WTC11 (cell line): ENCODE measurements at regions not wholly inside any gene's neighbourhood (a gene's known extent, or its start where the extent isn't known, plus 50 kb on each side); places are given as distances from the start of the nearest gene placed in this dataset.
A peak's percentile ranks its signal among the peaks of the same experiment; 100 is the strongest.

ENCODE experiments used
- CREB1 ChIP-seq: sonication (generic); formaldehyde crosslinking; IDR thresholded peaks from 2 replicates; pipeline ENCODE4 v1.8.0; 2023; ENCODE audit warnings: mild to moderate bottlenecking, missing genetic modification reagents
- FOXP4 ChIP-seq: sonication (generic); formaldehyde crosslinking; IDR thresholded peaks from 2 replicates; pipeline ENCODE4 v1.8.0; 2022; ENCODE audit warnings: mild to moderate bottlenecking, missing genetic modification reagents
- IRF1 ChIP-seq: sonication (generic); formaldehyde crosslinking; IDR thresholded peaks from 2 replicates; pipeline ENCODE4 v1.8.0; 2023; ENCODE audit warnings: missing genetic modification reagents
- JUN ChIP-seq: sonication (generic); formaldehyde crosslinking; IDR thresholded peaks from 2 replicates; pipeline ENCODE4 v1.8.0; 2023; ENCODE audit warnings: mild to moderate bottlenecking, missing genetic modification reagents
- KAT7 ChIP-seq: sonication (generic); formaldehyde crosslinking; IDR thresholded peaks from 2 replicates; pipeline ENCODE4 v1.8.1; 2023; ENCODE audit warnings: missing genetic modification reagents, mild to moderate bottlenecking, borderline replicate concordance
- MXD4 ChIP-seq: fragments of 250-450 bp; sonication (Bioruptor Pico); IDR thresholded peaks from 2 replicates; pipeline ENCODE4 v1.8.0; 2021; ENCODE audit warnings: mild to moderate bottlenecking, moderate library complexity, borderline replicate concordance
- OVOL2 ChIP-seq: fragments of 250-450 bp; sonication (Bioruptor Pico); IDR thresholded peaks from 2 replicates; pipeline ENCODE4 v1.9.0; 2021; ENCODE audit warnings: mild to moderate bottlenecking, borderline replicate concordance
- SMAD3 ChIP-seq: sonication (generic); formaldehyde crosslinking; IDR thresholded peaks from 2 replicates; pipeline ENCODE4 v1.8.0; 2022; ENCODE audit warnings: missing genetic modification reagents, mild to moderate bottlenecking, borderline replicate concordance
- ZNF121 ChIP-seq: sonication (generic); formaldehyde crosslinking; IDR thresholded peaks from 2 replicates; pipeline ENCODE4 v1.8.0; 2023; ENCODE audit warnings: missing genetic modification reagents
- ZNF232 ChIP-seq: sonication (generic); formaldehyde crosslinking; IDR thresholded peaks from 2 replicates; pipeline ENCODE4 v1.8.0; 2022; ENCODE audit warnings: mild to moderate bottlenecking, missing genetic modification reagents
- ZNF512 ChIP-seq: sonication (generic); formaldehyde crosslinking; IDR thresholded peaks from 2 replicates; pipeline ENCODE4 v1.8.1; 2022; ENCODE audit warnings: missing genetic modification reagents, borderline replicate concordance
- TF ChIP-seq, protein P1 (sequence below): fragments of 200-600 bp; IDR thresholded peaks from 2 replicates; pipeline ENCODE4 v1.8.0; 2022; ENCODE audit warnings: antibody characterized with exemption
- TF ChIP-seq, protein P2 (sequence below): sonication (generic); formaldehyde crosslinking; conservative IDR thresholded peaks from 2 replicates; pipeline ENCODE4 v1.8.1; 2022; ENCODE audit warnings: mild to moderate bottlenecking, missing genetic modification reagents
- TF ChIP-seq, protein P3 (sequence below): sonication (generic); formaldehyde crosslinking; IDR thresholded peaks from 2 replicates; pipeline ENCODE4 v1.8.0; 2022; ENCODE audit warnings: mild to moderate bottlenecking, missing genetic modification reagents

DNA sequence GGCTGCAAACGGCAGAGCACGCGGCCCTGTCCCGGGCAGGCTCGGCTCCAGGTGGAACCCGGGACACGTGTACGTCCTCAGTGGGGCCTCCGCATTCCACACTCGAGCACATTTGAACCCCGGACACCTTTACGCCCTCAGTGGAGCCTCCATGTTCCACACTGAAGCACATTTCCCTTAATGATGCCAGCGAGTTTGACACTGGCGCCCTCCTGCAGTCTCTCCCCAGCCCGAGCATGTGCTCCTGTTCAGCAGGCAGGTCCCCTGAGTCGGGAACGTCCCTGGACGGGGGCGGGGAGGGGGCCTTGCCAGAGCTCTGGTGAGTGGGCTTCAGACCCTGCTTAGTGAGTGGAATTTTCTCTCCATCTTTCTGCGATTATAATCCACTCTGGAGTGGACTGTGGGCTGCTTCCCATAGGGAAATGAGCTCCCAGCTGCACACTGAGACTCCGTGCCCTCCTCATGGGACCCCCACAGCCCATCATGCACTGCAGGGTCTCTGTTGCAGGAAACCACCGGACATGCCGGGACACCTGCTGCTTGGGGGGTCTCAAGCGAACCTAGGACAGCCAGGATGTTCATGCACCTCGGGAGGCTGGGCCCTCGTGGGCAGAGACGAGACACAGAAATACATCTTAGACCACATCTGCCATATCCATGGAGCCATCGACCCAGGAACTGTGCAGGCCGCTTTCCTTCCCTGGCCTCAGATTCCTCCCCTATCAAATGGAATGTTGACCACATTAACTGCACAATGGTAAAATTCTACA is 70.3 kb upstream of the SNTG2 start:
- TF ChIP-seq FOXP4 (CRISPR knock-in tag) (no peak), ZNF121 (CRISPR knock-in tag) (no peak), ZNF232 (no peak), MXD4 (CRISPR knock-in tag) (no peak), ZNF512 (no peak), OVOL2 (CRISPR knock-in tag) (no peak), CREB1 (CRISPR knock-in tag) (no peak), SMAD3 (CRISPR knock-in tag) (no peak), IRF1 (CRISPR knock-in tag) (no peak), JUN (CRISPR knock-in tag) (no peak), KAT7 (CRISPR knock-in tag) (no peak)
- TF ChIP-seq, protein P1, sequence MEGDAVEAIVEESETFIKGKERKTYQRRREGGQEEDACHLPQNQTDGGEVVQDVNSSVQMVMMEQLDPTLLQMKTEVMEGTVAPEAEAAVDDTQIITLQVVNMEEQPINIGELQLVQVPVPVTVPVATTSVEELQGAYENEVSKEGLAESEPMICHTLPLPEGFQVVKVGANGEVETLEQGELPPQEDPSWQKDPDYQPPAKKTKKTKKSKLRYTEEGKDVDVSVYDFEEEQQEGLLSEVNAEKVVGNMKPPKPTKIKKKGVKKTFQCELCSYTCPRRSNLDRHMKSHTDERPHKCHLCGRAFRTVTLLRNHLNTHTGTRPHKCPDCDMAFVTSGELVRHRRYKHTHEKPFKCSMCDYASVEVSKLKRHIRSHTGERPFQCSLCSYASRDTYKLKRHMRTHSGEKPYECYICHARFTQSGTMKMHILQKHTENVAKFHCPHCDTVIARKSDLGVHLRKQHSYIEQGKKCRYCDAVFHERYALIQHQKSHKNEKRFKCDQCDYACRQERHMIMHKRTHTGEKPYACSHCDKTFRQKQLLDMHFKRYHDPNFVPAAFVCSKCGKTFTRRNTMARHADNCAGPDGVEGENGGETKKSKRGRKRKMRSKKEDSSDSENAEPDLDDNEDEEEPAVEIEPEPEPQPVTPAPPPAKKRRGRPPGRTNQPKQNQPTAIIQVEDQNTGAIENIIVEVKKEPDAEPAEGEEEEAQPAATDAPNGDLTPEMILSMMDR, result no peak
- TF ChIP-seq, protein P2, sequence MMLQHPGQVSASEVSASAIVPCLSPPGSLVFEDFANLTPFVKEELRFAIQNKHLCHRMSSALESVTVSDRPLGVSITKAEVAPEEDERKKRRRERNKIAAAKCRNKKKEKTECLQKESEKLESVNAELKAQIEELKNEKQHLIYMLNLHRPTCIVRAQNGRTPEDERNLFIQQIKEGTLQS (CRISPR knock-in tag), result no peak
- TF ChIP-seq, protein P3, sequence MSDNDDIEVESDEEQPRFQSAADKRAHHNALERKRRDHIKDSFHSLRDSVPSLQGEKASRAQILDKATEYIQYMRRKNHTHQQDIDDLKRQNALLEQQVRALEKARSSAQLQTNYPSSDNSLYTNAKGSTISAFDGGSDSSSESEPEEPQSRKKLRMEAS (CRISPR knock-in tag), result peak; percentile 51
